ENCODE measurements at regions not wholly inside any gene's neighbourhood (a gene's known extent, or its start where the extent isn't known, plus 50 kb on each side); places are given as distances from the start of the nearest gene placed in this dataset.

- Histone ChIP-seq H3K9ac (ENCODE audit: low read depth in 2 of 2, low read length in 2 of 2) (no peak overlapping the region), H3K9me3 (no peaks in the 10 kb centered on the region), H3K27me3 (no peaks in the 10 kb centered on the region), H3K4me3 (no peak overlapping the region), H3K36me3 (no peaks in the 10 kb centered on the region), H3K4me1 (no peaks in the 10 kb centered on the region), H3K27ac (no peak overlapping the region)
- intact Hi-C loops (cut with DNase I) = no loop called here
- DNase-seq = no peak
- no peak for TF ChIP-seq CTCF (IDR thresholded peaks at IDR 0.05)
Observed at GRCh38 chr3:181403876-181404660, 307.7 kb upstream of the SOX2 start.

GRCh38 chr3:181402347-181402746 lies 309.4 kb upstream of the SOX2 start:
- peak; percentile 61 for DNase-seq
- H3K27ac ChIP-seq = no peak overlapping the region
- H3K27me3 ChIP-seq = no peaks in the 10 kb centered on the region
- no peaks in the 10 kb centered on the region for H3K9me3 ChIP-seq
- H3K9ac ChIP-seq (ENCODE audit: low read depth in 2 of 2, low read length in 2 of 2) = no peak overlapping the region
- intact Hi-C loops (cut with DNase I) = no loop called here
- no peak overlapping the region for H3K4me3 ChIP-seq
- no peaks in the 10 kb centered on the region for H3K4me1 ChIP-seq
- H3K36me3 ChIP-seq = no peaks in the 10 kb centered on the region
- no peak for TF ChIP-seq CTCF (IDR thresholded peaks at IDR 0.05)

- intact Hi-C loops (cut with DNase I) = no loop called here
- Histone ChIP-seq H3K27ac (no peak overlapping the region), H3K4me1 (no peaks in the 10 kb centered on the region), H3K9ac (ENCODE audit: low read depth in 2 of 2, low read length in 2 of 2) (no peak overlapping the region), H3K27me3 (no peaks in the 10 kb centered on the region), H3K36me3 (no peaks in the 10 kb centered on the region), H3K4me3 (no peak overlapping the region), H3K9me3 (no peaks in the 10 kb centered on the region)
- TF ChIP-seq CTCF (IDR thresholded peaks at IDR 0.05) = no peak
- DNase-seq = no peak
Observed at GRCh38 chr3:181384970-181385369, 326.8 kb upstream of the SOX2 start.

- Histone ChIP-seq H3K27ac (no peak overlapping the region), H3K36me3 (no peaks in the 10 kb centered on the region), H3K4me3 (no peak overlapping the region), H3K9me3 (no peaks in the 10 kb centered on the region), H3K4me1 (no peaks in the 10 kb centered on the region), H3K27me3 (no peaks in the 10 kb centered on the region), H3K9ac (ENCODE audit: low read depth in 2 of 2, low read length in 2 of 2) (no peak overlapping the region)
- no peak for TF ChIP-seq CTCF (IDR thresholded peaks at IDR 0.05)
- DNase-seq = no peak
- intact Hi-C loops (cut with DNase I) = no loop called here
Observed at GRCh38 chr3:181383760-181384159, 328.0 kb upstream of the SOX2 start.

GRCh38 chr3:181383201-181383600 lies 328.5 kb upstream of the SOX2 start:
- no peak for DNase-seq
- no peak overlapping the region for H3K4me3 ChIP-seq
- H3K9me3 ChIP-seq = no peaks in the 10 kb centered on the region
- no peak overlapping the region for H3K9ac ChIP-seq (ENCODE audit: low read depth in 2 of 2, low read length in 2 of 2)
- H3K36me3 ChIP-seq = no peaks in the 10 kb centered on the region
- H3K27ac ChIP-seq = no peak overlapping the region
- intact Hi-C loops (cut with DNase I) = no loop called here
- H3K4me1 ChIP-seq = no peaks in the 10 kb centered on the region
- TF ChIP-seq CTCF (IDR thresholded peaks at IDR 0.05) = no peak
- H3K27me3 ChIP-seq = no peaks in the 10 kb centered on the region

All from colonic mucosa (tissue), 4 donors.